AG09319 (cell line): ENCODE measurements at regions not wholly inside any gene's neighbourhood (a gene's known extent, or its start where the extent isn't known, plus 50 kb on each side); places are given as distances from the start of the nearest gene placed in this dataset.

Source experiments
- DNase-seq: peaks from one replicate; pipeline ENCODE4 v3.0.0-alpha.2; 2010; ENCODE audit warnings: low read depth; ENCODE audit errors: extremely low read depth
- CTCF ChIP-seq: IDR thresholded peaks from 2 replicates; pipeline ENCODE4 v1.5.1; 2011; ENCODE audit warnings: low read depth, mild to moderate bottlenecking, inconsistent platforms, low read length, moderate library complexity

GRCh38 chr3:40969756-40970466 is 229.4 kb upstream of the CTNNB1 start:
- TF ChIP-seq CTCF: no peak
- DNase-seq: no peak

- TF ChIP-seq CTCF: no peak
- peak; percentile 71 for DNase-seq
Observed at GRCh38 chr3:40971191-40972168, 227.8 kb upstream of the CTNNB1 start.

GRCh38 chr3:40972350-40972749 is 227.0 kb upstream of the CTNNB1 start:
- TF ChIP-seq CTCF: no peak
- DNase-seq: no peak

GRCh38 chr3:40973141-40973540 is 226.2 kb upstream of the CTNNB1 start:
- no peak for TF ChIP-seq CTCF
- DNase-seq: no peak

GRCh38 chr3:40975711-40976121 is 223.6 kb upstream of the CTNNB1 start:
- TF ChIP-seq CTCF: no peak
- DNase-seq: no peak

- no peak for TF ChIP-seq CTCF
- DNase-seq: no peak
Observed at GRCh38 chr3:40976241-40976640, 223.1 kb upstream of the CTNNB1 start.

GRCh38 chr3:40978442-40978841 is 220.9 kb upstream of the CTNNB1 start:
- no peak for TF ChIP-seq CTCF
- DNase-seq: no peak
